ENCODE measurements at regions not wholly inside any gene's neighbourhood (a gene's known extent, or its start where the extent isn't known, plus 50 kb on each side); places are given as distances from the start of the nearest gene placed in this dataset.

GRCh38 chr11:97995874-97996273 lies 1024.9 kb upstream of the CNTN5 start:
- TF ChIP-seq, protein P1, sequence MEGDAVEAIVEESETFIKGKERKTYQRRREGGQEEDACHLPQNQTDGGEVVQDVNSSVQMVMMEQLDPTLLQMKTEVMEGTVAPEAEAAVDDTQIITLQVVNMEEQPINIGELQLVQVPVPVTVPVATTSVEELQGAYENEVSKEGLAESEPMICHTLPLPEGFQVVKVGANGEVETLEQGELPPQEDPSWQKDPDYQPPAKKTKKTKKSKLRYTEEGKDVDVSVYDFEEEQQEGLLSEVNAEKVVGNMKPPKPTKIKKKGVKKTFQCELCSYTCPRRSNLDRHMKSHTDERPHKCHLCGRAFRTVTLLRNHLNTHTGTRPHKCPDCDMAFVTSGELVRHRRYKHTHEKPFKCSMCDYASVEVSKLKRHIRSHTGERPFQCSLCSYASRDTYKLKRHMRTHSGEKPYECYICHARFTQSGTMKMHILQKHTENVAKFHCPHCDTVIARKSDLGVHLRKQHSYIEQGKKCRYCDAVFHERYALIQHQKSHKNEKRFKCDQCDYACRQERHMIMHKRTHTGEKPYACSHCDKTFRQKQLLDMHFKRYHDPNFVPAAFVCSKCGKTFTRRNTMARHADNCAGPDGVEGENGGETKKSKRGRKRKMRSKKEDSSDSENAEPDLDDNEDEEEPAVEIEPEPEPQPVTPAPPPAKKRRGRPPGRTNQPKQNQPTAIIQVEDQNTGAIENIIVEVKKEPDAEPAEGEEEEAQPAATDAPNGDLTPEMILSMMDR (IDR thresholded peaks at IDR 0.05; ENCODE audit: low read depth, low read length) = no peak
- TF ChIP-seq EZH2phosphoT487 (IDR thresholded peaks at IDR 0.05; ENCODE audit: low read depth) = no peak

Data from OCI-LY3 (cell line).